ENCODE measurements at regions not wholly inside any gene's neighbourhood (a gene's known extent, or its start where the extent isn't known, plus 50 kb on each side); places are given as distances from the start of the nearest gene placed in this dataset.
"Not testable (repeated sequence)": the region's sequence is repeated elsewhere in the genome, so short reads cannot be mapped to it uniquely, and the experiment has no call there.

- Mint-ChIP-seq H3K4me1 (ENCODE audit: low read depth) (peaks cover 56% of the 10 kb centered on the region), H3K9me3 (peaks cover 17% of the 10 kb centered on the region), H3K4me3 (no peak overlapping the region), H3K36me3 (ENCODE audit: low read depth) (peaks cover 68% of the 10 kb centered on the region), H3K27me3 (no peaks in the 10 kb centered on the region), H3K27ac (no peak overlapping the region)
- no peak for DNase-seq
Observed at GRCh38 chr14:71355324-71356201, 448.3 kb downstream of the PCNX1 start.

- Mint-ChIP-seq H3K27me3 (no peaks in the 10 kb centered on the region), H3K4me1 (ENCODE audit: low read depth) (peaks cover 67% of the 10 kb centered on the region), H3K27ac (peak overlapping the region; percentile 79), H3K36me3 (ENCODE audit: low read depth) (peaks cover 54% of the 10 kb centered on the region), H3K9me3 (peaks cover 15% of the 10 kb centered on the region), H3K4me3 (no peak overlapping the region)
- no peak for DNase-seq
Observed at GRCh38 chr14:71358209-71358931, 451.1 kb downstream of the PCNX1 start.

GRCh38 chr14:71358932-71359421 lies 451.7 kb downstream of the PCNX1 start:
- not testable (repeated sequence) for H3K27me3 Mint-ChIP-seq, DNase-seq, H3K4me3 Mint-ChIP-seq
- H3K4me1 Mint-ChIP-seq (ENCODE audit: low read depth): peaks cover 71% of the 10 kb centered on the region
- H3K27ac Mint-ChIP-seq: peak overlapping the region; percentile 79
- peaks cover 47% of the 10 kb centered on the region for H3K36me3 Mint-ChIP-seq (ENCODE audit: low read depth)
- peaks cover 15% of the 10 kb centered on the region for H3K9me3 Mint-ChIP-seq

GRCh38 chr14:71359823-71360222 lies 452.6 kb downstream of the PCNX1 start:
- Mint-ChIP-seq H3K27me3 (no peaks in the 10 kb centered on the region), H3K27ac (no peak overlapping the region), H3K4me3 (no peak overlapping the region), H3K4me1 (ENCODE audit: low read depth) (peaks cover 76% of the 10 kb centered on the region), H3K9me3 (peaks cover 15% of the 10 kb centered on the region), H3K36me3 (ENCODE audit: low read depth) (peaks cover 43% of the 10 kb centered on the region)
- no peak for DNase-seq

GRCh38 chr14:71361336-71361735 lies 454.1 kb downstream of the PCNX1 start:
- Mint-ChIP-seq H3K9me3 (peaks cover 15% of the 10 kb centered on the region), H3K4me1 (ENCODE audit: low read depth) (peaks cover 73% of the 10 kb centered on the region), H3K27me3 (no peaks in the 10 kb centered on the region), H3K27ac (no peak overlapping the region), H3K36me3 (ENCODE audit: low read depth) (peaks cover 39% of the 10 kb centered on the region), H3K4me3 (no peak overlapping the region)
- DNase-seq: no peak

- peaks cover 73% of the 10 kb centered on the region for H3K4me1 Mint-ChIP-seq (ENCODE audit: low read depth)
- no peaks in the 10 kb centered on the region for H3K27me3 Mint-ChIP-seq
- no peak for DNase-seq
- H3K27ac Mint-ChIP-seq: peak overlapping the region; percentile 44
- peaks cover 39% of the 10 kb centered on the region for H3K36me3 Mint-ChIP-seq (ENCODE audit: low read depth)
- H3K4me3 Mint-ChIP-seq: no peak overlapping the region
- H3K9me3 Mint-ChIP-seq: peaks cover 15% of the 10 kb centered on the region
Observed at GRCh38 chr14:71361874-71362273, 454.6 kb downstream of the PCNX1 start.

GRCh38 chr14:71362282-71362681 lies 455.0 kb downstream of the PCNX1 start:
- H3K4me3 Mint-ChIP-seq: no peak overlapping the region
- peaks cover 37% of the 10 kb centered on the region for H3K36me3 Mint-ChIP-seq (ENCODE audit: low read depth)

GRCh38 chr14:71362920-71363584 lies 455.8 kb downstream of the PCNX1 start:
- no peak for DNase-seq
- H3K4me1 Mint-ChIP-seq (ENCODE audit: low read depth): peaks cover 67% of the 10 kb centered on the region

More at GRCh38 chr14:71362282-71362681, 455.0 kb downstream of the PCNX1 start:
- peaks cover 73% of the 10 kb centered on the region for H3K4me1 Mint-ChIP-seq (ENCODE audit: low read depth)
- no peaks in the 10 kb centered on the region for H3K27me3 Mint-ChIP-seq
- DNase-seq: no peak
- peak overlapping the region; percentile 44 for H3K27ac Mint-ChIP-seq
- peaks cover 15% of the 10 kb centered on the region for H3K9me3 Mint-ChIP-seq

GRCh38 chr14:71363946-71364925 lies 457.0 kb downstream of the PCNX1 start:
- Mint-ChIP-seq H3K27ac (peak overlapping the region; percentile 34), H3K9me3 (peaks cover 7% of the 10 kb centered on the region), H3K4me1 (ENCODE audit: low read depth) (peaks cover 55% of the 10 kb centered on the region), H3K36me3 (ENCODE audit: low read depth) (peaks cover 19% of the 10 kb centered on the region), H3K27me3 (no peaks in the 10 kb centered on the region), H3K4me3 (no peak overlapping the region)
- DNase-seq: no peak

More at GRCh38 chr14:71362920-71363584, 455.8 kb downstream of the PCNX1 start:
- Mint-ChIP-seq H3K4me3 (no peak overlapping the region), H3K27me3 (no peaks in the 10 kb centered on the region), H3K36me3 (ENCODE audit: low read depth) (peaks cover 29% of the 10 kb centered on the region), H3K27ac (peak overlapping the region; percentile 59), H3K9me3 (peaks cover 15% of the 10 kb centered on the region)

GRCh38 chr14:71365361-71365760 lies 458.1 kb downstream of the PCNX1 start:
- Mint-ChIP-seq H3K27me3 (no peaks in the 10 kb centered on the region), H3K36me3 (ENCODE audit: low read depth) (peaks cover 12% of the 10 kb centered on the region), H3K4me1 (ENCODE audit: low read depth) (peaks cover 48% of the 10 kb centered on the region), H3K9me3 (peaks cover 1% of the 10 kb centered on the region), H3K27ac (no peak overlapping the region), H3K4me3 (no peak overlapping the region)
- no peak for DNase-seq

- Mint-ChIP-seq H3K27ac (no peak overlapping the region), H3K27me3 (no peaks in the 10 kb centered on the region), H3K4me1 (ENCODE audit: low read depth) (peaks cover 45% of the 10 kb centered on the region), H3K36me3 (ENCODE audit: low read depth) (peaks cover 9% of the 10 kb centered on the region), H3K4me3 (no peak overlapping the region), H3K9me3 (peaks cover 2% of the 10 kb centered on the region)
- DNase-seq: no peak
Observed at GRCh38 chr14:71366861-71367260, 459.6 kb downstream of the PCNX1 start.

- Mint-ChIP-seq H3K36me3 (ENCODE audit: low read depth) (peaks cover 15% of the 10 kb centered on the region), H3K4me1 (ENCODE audit: low read depth) (peaks cover 29% of the 10 kb centered on the region), H3K27me3 (no peaks in the 10 kb centered on the region), H3K4me3 (peak overlapping the region; percentile 16), H3K27ac (peak overlapping the region; percentile 80), H3K9me3 (peaks cover 10% of the 10 kb centered on the region)
- DNase-seq: no peak
Observed at GRCh38 chr14:71371711-71372396, 464.6 kb downstream of the PCNX1 start.

GRCh38 chr14:71372411-71372838 lies 465.2 kb downstream of the PCNX1 start:
- DNase-seq: no peak
- Mint-ChIP-seq H3K27me3 (no peaks in the 10 kb centered on the region), H3K4me1 (ENCODE audit: low read depth) (peaks cover 29% of the 10 kb centered on the region), H3K36me3 (ENCODE audit: low read depth) (peaks cover 17% of the 10 kb centered on the region), H3K9me3 (peaks cover 10% of the 10 kb centered on the region), H3K4me3 (peak overlapping the region; percentile 16), H3K27ac (peak overlapping the region; percentile 80)

Data from activated T-cell treated with anti-CD3 and anti-CD28 coated beads, Interleukin-2, amount 50 U/mL, for 24 hours (primary cell).